ENCODE measurements at regions not wholly inside any gene's neighbourhood (a gene's known extent, or its start where the extent isn't known, plus 50 kb on each side); places are given as distances from the start of the nearest gene placed in this dataset.

GRCh38 chr5:144771802-144772201, 601.1 kb downstream of the KCTD16 start:
- H2AFZ ChIP-seq (ENCODE audit: control insufficient read depth, low read length): no peak overlapping the region
- DNase-seq (ENCODE audit: low read depth, low spot score) (no peak), FAIRE-seq (no peak)
- no peak overlapping the region for H3K9ac ChIP-seq (ENCODE audit: control insufficient read depth, extremely low read depth, insufficient read depth, low read length)
- no peaks in the 10 kb centered on the region for H3K27me3 ChIP-seq (ENCODE audit: control insufficient read depth, extremely low read depth, insufficient read depth, low read length)
- H3K4me3 ChIP-seq (ENCODE audit: control insufficient read depth in 2 of 3, extremely low read depth in 1 of 3, insufficient read depth in 2 of 3, low read depth in 1 of 3, low read length in 3 of 3): no peak overlapping the region
- no peaks in the 10 kb centered on the region for H4K20me1 ChIP-seq (ENCODE audit: control insufficient read depth, extremely low read depth, insufficient read depth, low read length)
- TF ChIP-seq CTCF (optimal IDR thresholded peaks at IDR 0.05 in 1 of 3, IDR thresholded peaks at IDR 0.05 in 1 of 3, conservative IDR thresholded peaks at IDR 0.05 in 1 of 3; ENCODE audit: extremely low read depth in 1 of 3, insufficient read depth in 2 of 3, low read length in 3 of 3) (no peak), EZH2 (IDR thresholded peaks at IDR 0.05; ENCODE audit: low read length) (no peak)
- H3K9me3 ChIP-seq (ENCODE audit: control insufficient read depth, low read depth, low read length): no peaks in the 10 kb centered on the region
- no peaks in the 10 kb centered on the region for H3K79me2 ChIP-seq (ENCODE audit: control insufficient read depth, insufficient read depth, low read length)
- no peaks in the 10 kb centered on the region for H3K36me3 ChIP-seq (ENCODE audit: control insufficient read depth in 2 of 2, extremely low read depth in 1 of 2, insufficient read depth in 2 of 2, low read length in 2 of 2)
- H3K4me1 ChIP-seq (ENCODE audit: control insufficient read depth, extremely low read depth, insufficient read depth, low read length): no peaks in the 10 kb centered on the region
- dilution Hi-C loops (cut with MboI; ENCODE audit: extremely low pct_ligation_motif_present, low sequenced_read_pairs): no loop called here
- no peak overlapping the region for H3K27ac ChIP-seq (ENCODE audit: control insufficient read depth, insufficient read depth, low read length)
- H3K4me2 ChIP-seq (ENCODE audit: control insufficient read depth, extremely low read depth, insufficient read depth, low read depth, low read length): no peak overlapping the region
- H3K9me1 ChIP-seq (ENCODE audit: control insufficient read depth, extremely low read depth, insufficient read depth, low read length): no peaks in the 10 kb centered on the region

GRCh38 chr5:144742361-144742760, 571.7 kb downstream of the KCTD16 start:
- FAIRE-seq: no peak
- H3K9me1 ChIP-seq (ENCODE audit: control insufficient read depth, extremely low read depth, insufficient read depth, low read length): no peaks in the 10 kb centered on the region

More at GRCh38 chr5:144742361-144742760, 571.7 kb downstream of the KCTD16 start:
- Histone ChIP-seq H3K27ac (ENCODE audit: control insufficient read depth, insufficient read depth, low read length) (no peak overlapping the region), H3K4me1 (ENCODE audit: control insufficient read depth, extremely low read depth, insufficient read depth, low read length) (no peaks in the 10 kb centered on the region), H3K4me2 (ENCODE audit: control insufficient read depth, extremely low read depth, insufficient read depth, low read depth, low read length) (no peak overlapping the region), H3K36me3 (ENCODE audit: control insufficient read depth in 2 of 2, extremely low read depth in 1 of 2, insufficient read depth in 2 of 2, low read length in 2 of 2) (no peaks in the 10 kb centered on the region), H3K9me3 (ENCODE audit: control insufficient read depth, low read depth, low read length) (peaks cover 2% of the 10 kb centered on the region), H3K79me2 (ENCODE audit: control insufficient read depth, insufficient read depth, low read length) (no peaks in the 10 kb centered on the region), H3K4me3 (ENCODE audit: control insufficient read depth in 2 of 3, extremely low read depth in 1 of 3, insufficient read depth in 2 of 3, low read depth in 1 of 3, low read length in 3 of 3) (no peak overlapping the region), H3K27me3 (ENCODE audit: control insufficient read depth, extremely low read depth, insufficient read depth, low read length) (no peaks in the 10 kb centered on the region), H4K20me1 (ENCODE audit: control insufficient read depth, extremely low read depth, insufficient read depth, low read length) (no peaks in the 10 kb centered on the region), H2AFZ (ENCODE audit: control insufficient read depth, low read length) (no peak overlapping the region), H3K9ac (ENCODE audit: control insufficient read depth, extremely low read depth, insufficient read depth, low read length) (no peak overlapping the region)
- DNase-seq (ENCODE audit: low read depth, low spot score): no peak
- TF ChIP-seq EZH2 (IDR thresholded peaks at IDR 0.05; ENCODE audit: low read length) (no peak), CTCF (optimal IDR thresholded peaks at IDR 0.05 in 1 of 3, IDR thresholded peaks at IDR 0.05 in 1 of 3, conservative IDR thresholded peaks at IDR 0.05 in 1 of 3; ENCODE audit: extremely low read depth in 1 of 3, insufficient read depth in 2 of 3, low read length in 3 of 3) (no peak)
- dilution Hi-C loops (cut with MboI; ENCODE audit: extremely low pct_ligation_motif_present, low sequenced_read_pairs): no loop called here

Measured in keratinocyte (primary cell).